ENCODE measurements at regions not wholly inside any gene's neighbourhood (a gene's known extent, or its start where the extent isn't known, plus 50 kb on each side); places are given as distances from the start of the nearest gene placed in this dataset.

GRCh38 chr2:192484903-192485302, 290.2 kb upstream of the TMEFF2 start:
- H3K36me3 Mint-ChIP-seq (ENCODE audit: unreplicated experiment): no peaks in the 10 kb centered on the region
- no peaks in the 10 kb centered on the region for H3K4me1 Mint-ChIP-seq (ENCODE audit: unreplicated experiment)
- peaks cover 4% of the 10 kb centered on the region for H3K9me3 Mint-ChIP-seq (ENCODE audit: unreplicated experiment)
- H3K27me3 Mint-ChIP-seq (ENCODE audit: unreplicated experiment): peaks cover 13% of the 10 kb centered on the region
- H3K4me3 Mint-ChIP-seq (ENCODE audit: unreplicated experiment): no peak overlapping the region
- DNase-seq (ENCODE audit: extremely low spot score, unreplicated experiment): no peak
- TF ChIP-seq CTCF (IDR thresholded peaks at IDR 0.05): no peak
- H3K27ac Mint-ChIP-seq (ENCODE audit: unreplicated experiment): no peak overlapping the region

- Mint-ChIP-seq H3K4me3 (ENCODE audit: unreplicated experiment) (no peak overlapping the region), H3K27me3 (ENCODE audit: unreplicated experiment) (peaks cover 13% of the 10 kb centered on the region), H3K27ac (ENCODE audit: unreplicated experiment) (no peak overlapping the region), H3K4me1 (ENCODE audit: unreplicated experiment) (no peaks in the 10 kb centered on the region), H3K9me3 (ENCODE audit: unreplicated experiment) (peaks cover 2% of the 10 kb centered on the region), H3K36me3 (ENCODE audit: unreplicated experiment) (no peaks in the 10 kb centered on the region)
- TF ChIP-seq CTCF (IDR thresholded peaks at IDR 0.05): no peak
- no peak for DNase-seq (ENCODE audit: extremely low spot score, unreplicated experiment)
These were observed 286.3 kb upstream of the TMEFF2 start for GRCh38 chr2:192480984-192481383.

GRCh38 chr2:192473331-192473730, 278.6 kb upstream of the TMEFF2 start:
- H3K27ac Mint-ChIP-seq (ENCODE audit: unreplicated experiment): no peak overlapping the region
- no peak overlapping the region for H3K4me3 Mint-ChIP-seq (ENCODE audit: unreplicated experiment)
- no peak for TF ChIP-seq CTCF (IDR thresholded peaks at IDR 0.05)
- H3K9me3 Mint-ChIP-seq (ENCODE audit: unreplicated experiment): peaks cover 10% of the 10 kb centered on the region
- no peaks in the 10 kb centered on the region for H3K36me3 Mint-ChIP-seq (ENCODE audit: unreplicated experiment)
- H3K4me1 Mint-ChIP-seq (ENCODE audit: unreplicated experiment): no peaks in the 10 kb centered on the region
- no peak for DNase-seq (ENCODE audit: extremely low spot score, unreplicated experiment)
- peaks cover 21% of the 10 kb centered on the region for H3K27me3 Mint-ChIP-seq (ENCODE audit: unreplicated experiment)

GRCh38 chr2:192471982-192472381, 277.2 kb upstream of the TMEFF2 start:
- peaks cover 28% of the 10 kb centered on the region for H3K27me3 Mint-ChIP-seq (ENCODE audit: unreplicated experiment)
- peaks cover 10% of the 10 kb centered on the region for H3K9me3 Mint-ChIP-seq (ENCODE audit: unreplicated experiment)
- no peaks in the 10 kb centered on the region for H3K4me1 Mint-ChIP-seq (ENCODE audit: unreplicated experiment)
- no peak for DNase-seq (ENCODE audit: extremely low spot score, unreplicated experiment)
- TF ChIP-seq CTCF (IDR thresholded peaks at IDR 0.05): no peak
- H3K27ac Mint-ChIP-seq (ENCODE audit: unreplicated experiment): no peak overlapping the region
- no peaks in the 10 kb centered on the region for H3K36me3 Mint-ChIP-seq (ENCODE audit: unreplicated experiment)
- H3K4me3 Mint-ChIP-seq (ENCODE audit: unreplicated experiment): no peak overlapping the region

GRCh38 chr2:192469612-192470011, 274.9 kb upstream of the TMEFF2 start:
- DNase-seq (ENCODE audit: extremely low spot score, unreplicated experiment): no peak
- Mint-ChIP-seq H3K4me3 (ENCODE audit: unreplicated experiment) (no peak overlapping the region), H3K27me3 (ENCODE audit: unreplicated experiment) (peaks cover 33% of the 10 kb centered on the region), H3K27ac (ENCODE audit: unreplicated experiment) (no peak overlapping the region), H3K4me1 (ENCODE audit: unreplicated experiment) (no peaks in the 10 kb centered on the region), H3K9me3 (ENCODE audit: unreplicated experiment) (peaks cover 5% of the 10 kb centered on the region), H3K36me3 (ENCODE audit: unreplicated experiment) (no peaks in the 10 kb centered on the region)
- TF ChIP-seq CTCF (IDR thresholded peaks at IDR 0.05): no peak

Measured in osteocyte (in vitro differentiated cells).